ENCODE measurements at regions not wholly inside any gene's neighbourhood (a gene's known extent, or its start where the extent isn't known, plus 50 kb on each side); places are given as distances from the start of the nearest gene placed in this dataset.

DNA sequence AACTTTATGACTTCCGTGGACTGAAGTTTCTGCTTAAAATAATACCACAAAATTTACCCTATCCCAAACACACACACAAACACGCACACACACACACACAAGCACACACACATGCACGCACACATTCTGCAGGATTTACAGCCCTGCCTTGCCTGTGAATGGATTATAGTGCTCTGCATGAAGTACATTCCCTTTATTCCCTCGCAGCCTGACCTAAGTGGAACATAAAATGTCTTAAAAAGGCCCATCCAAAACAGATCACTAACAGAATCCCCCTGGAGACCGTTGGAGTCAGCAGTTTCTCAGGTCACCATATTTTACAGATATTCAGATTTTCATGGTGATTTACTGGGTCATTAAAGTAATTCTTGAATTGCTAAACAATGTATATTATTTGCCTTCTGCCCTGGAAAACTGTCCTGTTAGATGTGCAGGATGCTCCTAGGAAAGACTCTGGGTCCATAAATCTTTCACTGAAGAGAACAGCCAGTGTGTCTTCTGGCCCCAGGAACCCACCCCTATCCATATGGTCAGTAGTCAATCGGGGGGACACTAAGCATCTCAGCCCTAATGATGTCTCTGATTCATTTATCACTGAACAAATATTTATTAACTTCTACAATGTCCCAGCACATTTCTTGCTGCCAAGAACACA, 587.7 kb upstream of the BOD1L1 start:
- no peak overlapping the region for H3K4me3 Mint-ChIP-seq
- DNase-seq (ENCODE audit: low read depth, low spot score), result no peak
- H3K4me1 Mint-ChIP-seq, result peaks cover 55% of the 10 kb centered on the region
- H3K27me3 Mint-ChIP-seq (ENCODE audit: low read depth), result no peaks in the 10 kb centered on the region
- peaks cover 11% of the 10 kb centered on the region for H3K36me3 Mint-ChIP-seq (ENCODE audit: low read depth)
- H3K27ac Mint-ChIP-seq (ENCODE audit: unreplicated experiment), result peak overlapping the region; percentile 57
- H3K9me3 Mint-ChIP-seq, result peaks cover 6% of the 10 kb centered on the region
- TF ChIP-seq, protein P1, sequence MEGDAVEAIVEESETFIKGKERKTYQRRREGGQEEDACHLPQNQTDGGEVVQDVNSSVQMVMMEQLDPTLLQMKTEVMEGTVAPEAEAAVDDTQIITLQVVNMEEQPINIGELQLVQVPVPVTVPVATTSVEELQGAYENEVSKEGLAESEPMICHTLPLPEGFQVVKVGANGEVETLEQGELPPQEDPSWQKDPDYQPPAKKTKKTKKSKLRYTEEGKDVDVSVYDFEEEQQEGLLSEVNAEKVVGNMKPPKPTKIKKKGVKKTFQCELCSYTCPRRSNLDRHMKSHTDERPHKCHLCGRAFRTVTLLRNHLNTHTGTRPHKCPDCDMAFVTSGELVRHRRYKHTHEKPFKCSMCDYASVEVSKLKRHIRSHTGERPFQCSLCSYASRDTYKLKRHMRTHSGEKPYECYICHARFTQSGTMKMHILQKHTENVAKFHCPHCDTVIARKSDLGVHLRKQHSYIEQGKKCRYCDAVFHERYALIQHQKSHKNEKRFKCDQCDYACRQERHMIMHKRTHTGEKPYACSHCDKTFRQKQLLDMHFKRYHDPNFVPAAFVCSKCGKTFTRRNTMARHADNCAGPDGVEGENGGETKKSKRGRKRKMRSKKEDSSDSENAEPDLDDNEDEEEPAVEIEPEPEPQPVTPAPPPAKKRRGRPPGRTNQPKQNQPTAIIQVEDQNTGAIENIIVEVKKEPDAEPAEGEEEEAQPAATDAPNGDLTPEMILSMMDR (conservative IDR thresholded peaks at IDR 0.05), result no peak

DNA sequence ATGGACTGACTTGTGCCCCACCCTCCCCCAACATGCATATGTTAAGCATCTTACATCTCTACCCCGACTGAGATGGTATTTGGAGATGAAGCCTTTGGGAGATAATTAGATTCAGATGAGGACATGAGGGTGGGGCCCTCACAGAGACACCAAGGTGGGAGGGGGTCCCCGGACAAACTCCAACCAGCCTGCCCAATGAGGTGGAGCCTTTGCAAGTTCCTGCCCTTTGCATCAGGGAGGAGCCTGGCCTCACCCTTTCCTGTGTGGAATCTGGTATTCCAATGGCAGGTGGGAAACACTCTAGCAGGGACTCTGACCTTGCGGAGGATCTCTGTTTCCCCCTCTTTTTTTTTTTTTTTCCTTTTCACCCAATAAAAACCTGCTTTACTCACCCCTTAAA, 589.9 kb upstream of the BOD1L1 start:
- TF ChIP-seq, protein P1 (conservative IDR thresholded peaks at IDR 0.05), result no peak
- Mint-ChIP-seq H3K4me3 (peak overlapping the region; percentile 36), H3K36me3 (ENCODE audit: low read depth) (peaks cover 11% of the 10 kb centered on the region), H3K4me1 (peaks cover 61% of the 10 kb centered on the region), H3K27me3 (ENCODE audit: low read depth) (no peaks in the 10 kb centered on the region), H3K9me3 (peaks cover 13% of the 10 kb centered on the region), H3K27ac (ENCODE audit: unreplicated experiment) (no peak overlapping the region)
- no peak for DNase-seq (ENCODE audit: low read depth, low spot score)

DNA sequence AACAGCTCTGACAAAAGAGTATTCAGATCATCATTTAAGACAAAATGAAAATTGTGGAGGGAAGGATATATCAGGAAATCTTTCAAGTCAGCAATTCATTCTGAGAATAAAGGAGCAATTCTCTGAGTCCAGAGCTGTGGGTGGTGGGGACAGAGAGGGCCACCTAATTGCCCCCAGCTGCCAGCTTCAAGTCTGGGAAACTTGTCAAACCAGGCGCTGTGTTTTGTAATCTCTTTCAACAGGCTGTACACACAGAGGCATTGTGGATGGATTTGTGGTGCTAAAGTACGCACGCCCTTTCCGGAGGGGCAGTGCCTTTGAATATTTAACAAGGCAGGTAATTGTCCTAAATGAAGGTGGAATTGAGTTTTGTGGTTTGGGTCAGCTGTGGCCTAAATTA, 591.1 kb upstream of the BOD1L1 start:
- H3K4me3 Mint-ChIP-seq, result peak overlapping the region; percentile 14
- peak overlapping the region; percentile 47 for H3K27ac Mint-ChIP-seq (ENCODE audit: unreplicated experiment)
- H3K9me3 Mint-ChIP-seq, result peaks cover 9% of the 10 kb centered on the region
- TF ChIP-seq, protein P1 (conservative IDR thresholded peaks at IDR 0.05), result no peak
- peaks cover 61% of the 10 kb centered on the region for H3K4me1 Mint-ChIP-seq
- H3K36me3 Mint-ChIP-seq (ENCODE audit: low read depth), result peaks cover 4% of the 10 kb centered on the region
- DNase-seq (ENCODE audit: low read depth, low spot score), result peak; percentile 29
- no peaks in the 10 kb centered on the region for H3K27me3 Mint-ChIP-seq (ENCODE audit: low read depth)

DNA sequence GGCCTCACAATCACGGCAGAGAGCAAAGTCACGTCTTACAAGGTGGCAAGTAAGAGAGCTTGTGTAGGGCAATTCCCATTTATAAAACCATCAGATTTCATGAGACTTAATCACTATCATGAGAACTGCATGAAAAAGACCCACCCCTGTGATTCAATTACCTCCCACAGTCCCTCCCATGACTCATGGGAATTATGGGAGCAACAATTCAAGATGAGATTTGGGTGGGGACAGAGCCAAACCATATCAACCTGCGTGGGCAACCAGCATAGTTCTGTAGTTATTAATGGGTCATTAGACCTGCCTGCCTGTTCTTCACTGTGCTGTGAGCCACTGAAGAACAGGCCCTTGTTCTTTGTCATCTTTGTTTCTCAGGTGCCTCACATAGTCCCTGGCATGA, 593.7 kb upstream of the BOD1L1 start:
- H3K36me3 Mint-ChIP-seq (ENCODE audit: low read depth), result peaks cover 5% of the 10 kb centered on the region

GRCh38 chr4:14222377-14223029, 595.0 kb upstream of the BOD1L1 start:
- no peak overlapping the region for H3K27ac Mint-ChIP-seq (ENCODE audit: unreplicated experiment)
- H3K36me3 Mint-ChIP-seq (ENCODE audit: low read depth), result peaks cover 5% of the 10 kb centered on the region
- peaks cover 11% of the 10 kb centered on the region for H3K9me3 Mint-ChIP-seq
- TF ChIP-seq, protein P1 (conservative IDR thresholded peaks at IDR 0.05), result no peak
- DNase-seq (ENCODE audit: low read depth, low spot score), result no peak
- H3K4me3 Mint-ChIP-seq, result no peak overlapping the region
- H3K4me1 Mint-ChIP-seq, result peaks cover 32% of the 10 kb centered on the region
- no peaks in the 10 kb centered on the region for H3K27me3 Mint-ChIP-seq (ENCODE audit: low read depth)

More for the DNA sequence above, 593.7 kb upstream of the BOD1L1 start:
- TF ChIP-seq, protein P1 (conservative IDR thresholded peaks at IDR 0.05), result no peak
- DNase-seq (ENCODE audit: low read depth, low spot score), result no peak
- Mint-ChIP-seq H3K9me3 (peaks cover 11% of the 10 kb centered on the region), H3K27ac (ENCODE audit: unreplicated experiment) (no peak overlapping the region), H3K4me3 (no peak overlapping the region), H3K27me3 (ENCODE audit: low read depth) (no peaks in the 10 kb centered on the region), H3K4me1 (peaks cover 43% of the 10 kb centered on the region)
